CD4-positive, alpha-beta T cell treated with Interleukin-10 for 1 hour (primary cell): ENCODE measurements at regions not wholly inside any gene's neighbourhood (a gene's known extent, or its start where the extent isn't known, plus 50 kb on each side); places are given as distances from the start of the nearest gene placed in this dataset.

ENCODE experiments used
- DNase-seq: peaks from one replicate; pipeline ENCODE4 v3.0.0-alpha.2; 2020

- DNase-seq: no peak
These were observed 143.4 kb upstream of the RPS6KA2 start for GRCh38 chr6:166770216-166771116.

- DNase-seq: no peak
These were observed 142.6 kb upstream of the RPS6KA2 start for GRCh38 chr6:166769648-166770047.

DNA sequence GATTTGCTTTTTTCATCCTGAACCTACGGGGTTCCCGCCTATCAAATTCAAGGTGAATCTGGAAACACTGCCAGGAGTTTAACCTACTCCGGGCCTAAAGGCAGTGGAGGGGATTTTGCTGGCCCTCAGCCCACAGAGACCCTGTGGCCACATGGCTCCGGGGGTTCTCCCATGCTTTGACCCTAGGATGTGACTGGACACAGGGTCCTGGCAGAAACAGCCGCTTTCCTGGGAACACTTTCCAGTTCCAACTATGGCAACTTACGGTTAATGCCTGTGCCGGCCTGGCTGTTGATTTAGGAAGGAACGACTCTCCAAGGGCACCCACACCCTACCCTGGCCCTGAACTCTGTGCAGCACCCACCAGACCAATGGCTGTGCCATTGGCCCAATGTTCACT lies 141.7 kb upstream of the RPS6KA2 start:
- DNase-seq: no peak

- DNase-seq: no peak
These were observed 140.2 kb upstream of the RPS6KA2 start for GRCh38 chr6:166767230-166767629.

GRCh38 chr6:166766769-166767168 lies 139.7 kb upstream of the RPS6KA2 start:
- DNase-seq: no peak

GRCh38 chr6:166765234-166765541 lies 138.1 kb upstream of the RPS6KA2 start:
- no peak for DNase-seq

GRCh38 chr6:166764473-166765233 lies 137.6 kb upstream of the RPS6KA2 start:
- DNase-seq: no peak

DNA sequence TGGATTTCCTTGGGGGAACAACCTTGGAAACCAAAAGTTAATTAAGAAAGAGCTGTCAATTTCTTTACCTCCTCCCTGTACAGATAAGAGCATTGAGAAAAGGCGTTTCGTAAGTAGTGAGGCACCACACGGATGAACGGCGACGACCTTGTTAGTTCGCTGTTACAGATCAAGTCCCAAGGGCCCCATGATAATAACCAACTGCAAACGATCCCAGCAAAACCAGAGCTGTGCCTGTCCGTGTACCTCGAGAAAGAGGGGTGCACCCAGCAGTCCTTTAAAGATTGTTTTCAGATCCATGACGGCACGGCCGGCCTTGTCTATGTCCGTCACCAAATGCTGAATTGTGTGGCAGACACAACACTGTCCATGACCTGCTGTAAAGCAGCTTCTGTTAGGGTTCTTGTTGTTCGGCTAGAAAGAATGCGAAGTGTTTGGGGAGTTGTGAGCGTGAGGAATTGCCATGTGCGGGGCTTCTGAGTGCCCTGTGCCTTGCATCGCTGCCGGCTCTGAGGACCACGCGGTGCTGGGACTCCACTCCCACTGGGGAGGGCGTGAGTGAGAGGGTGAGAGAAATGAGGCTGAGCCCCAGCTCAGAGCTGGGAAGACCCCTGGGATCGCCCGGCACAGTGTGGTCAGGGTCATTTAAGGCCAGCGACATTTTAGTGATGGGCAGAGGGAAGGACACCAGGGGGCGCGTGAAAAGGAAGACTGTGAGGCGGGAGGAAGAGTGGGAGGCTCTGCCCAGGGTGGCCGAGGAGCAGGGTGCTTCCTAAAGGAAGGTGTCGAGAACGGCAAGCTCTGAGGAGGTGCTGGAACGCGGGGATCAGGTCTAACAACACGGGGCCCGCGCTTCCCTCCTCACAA lies 136.8 kb upstream of the RPS6KA2 start:
- no peak for DNase-seq

DNA sequence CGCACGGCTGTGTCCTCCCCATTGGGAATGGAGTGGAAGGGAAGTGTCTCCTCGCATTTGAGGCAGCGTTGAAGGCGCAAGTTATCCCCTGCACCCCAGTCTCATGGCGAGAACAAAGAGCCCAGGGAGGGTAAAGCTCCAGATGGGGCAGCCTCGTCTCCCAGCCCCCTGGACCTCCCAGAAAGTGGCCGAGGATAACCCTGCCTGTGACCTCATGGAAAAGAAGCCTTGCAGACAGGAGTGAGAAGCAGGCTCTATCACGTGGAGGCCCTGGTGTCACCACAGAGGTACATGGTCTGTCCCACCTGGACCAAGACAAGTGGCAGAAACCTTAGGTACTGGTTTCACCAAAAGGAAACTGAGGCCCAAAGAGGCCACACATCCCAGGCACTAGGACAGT lies 134.8 kb upstream of the RPS6KA2 start:
- DNase-seq: no peak

GRCh38 chr6:166760288-166760687 lies 133.2 kb upstream of the RPS6KA2 start:
- DNase-seq: peak; percentile 41

GRCh38 chr6:166758136-166758704 lies 131.2 kb upstream of the RPS6KA2 start:
- DNase-seq: no peak

GRCh38 chr6:166757232-166758135 lies 130.4 kb upstream of the RPS6KA2 start:
- no peak for DNase-seq

GRCh38 chr6:166754218-166755030 lies 127.4 kb upstream of the RPS6KA2 start:
- no peak for DNase-seq

DNA sequence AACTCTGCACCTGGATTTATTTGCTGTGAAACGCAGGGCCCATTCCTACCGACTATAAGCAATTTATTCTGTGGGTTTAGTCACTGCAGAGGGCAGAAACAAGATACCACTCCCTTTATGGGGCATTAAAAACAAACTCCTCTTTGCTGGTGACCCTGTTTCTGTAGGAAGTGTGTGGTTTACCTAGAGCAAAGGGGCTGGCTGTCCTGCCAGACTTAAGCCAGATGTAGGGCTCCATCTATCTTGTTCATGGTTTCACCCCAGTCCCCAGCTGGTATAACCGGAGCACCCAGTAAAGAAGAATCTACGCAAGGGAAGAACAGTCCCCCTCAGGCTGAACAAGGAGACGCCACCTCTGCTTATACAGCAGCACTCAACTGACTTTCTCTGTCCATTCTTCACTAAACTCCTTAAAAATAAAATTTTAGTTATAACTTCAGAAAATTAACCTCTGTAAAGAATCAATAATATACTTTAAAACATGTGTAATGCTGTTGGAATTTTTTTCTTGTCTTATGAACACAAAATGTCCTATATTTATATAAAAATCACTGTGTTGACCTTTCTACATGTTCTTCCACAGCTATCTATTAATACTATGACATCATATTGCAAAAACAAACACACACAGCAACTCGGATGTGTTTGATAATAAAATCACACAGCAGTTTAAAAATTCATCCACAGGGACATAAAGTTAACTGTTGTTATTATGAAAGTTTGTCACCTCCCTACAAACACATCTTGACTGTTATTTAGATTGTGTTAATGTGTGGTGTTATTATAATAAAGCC lies 126.1 kb upstream of the RPS6KA2 start:
- DNase-seq: no peak

DNA sequence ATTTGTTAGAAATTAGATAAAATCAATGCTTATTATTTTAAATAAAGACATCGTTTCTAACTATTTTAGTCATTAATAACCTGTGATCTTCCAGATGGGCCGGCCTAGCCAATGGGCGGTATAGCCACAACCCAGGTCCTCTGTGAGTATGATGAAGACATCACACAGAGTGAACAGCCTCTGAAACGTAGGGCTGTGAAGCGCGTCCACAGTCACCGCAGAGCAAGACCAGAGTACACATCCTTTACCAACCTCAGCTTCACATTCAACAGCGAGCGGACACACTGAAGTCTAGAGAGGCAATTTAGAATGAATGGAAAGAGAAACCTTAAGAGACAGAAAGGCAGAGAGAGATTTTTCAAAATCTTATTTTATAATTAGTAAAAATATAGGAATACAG lies 125.0 kb upstream of the RPS6KA2 start:
- DNase-seq: no peak

GRCh38 chr6:166751051-166751595 lies 124.1 kb upstream of the RPS6KA2 start:
- DNase-seq: no peak

- no peak for DNase-seq
These were observed 123.2 kb upstream of the RPS6KA2 start for GRCh38 chr6:166750108-166750793.

- no peak for DNase-seq
These were observed 122.6 kb upstream of the RPS6KA2 start for GRCh38 chr6:166749666-166750065.
